TTC549 (cell line): ENCODE measurements at regions not wholly inside any gene's neighbourhood (a gene's known extent, or its start where the extent isn't known, plus 50 kb on each side); places are given as distances from the start of the nearest gene placed in this dataset.

Experiments used
- FAIRE-seq: peaks from 2 replicates; lab custom pipeline; 2012; peaks lifted over from hg19 to GRCh38; lab: Jason Lieb, UNC

GRCh38 chr5:107325866-107326265 lies 344.9 kb downstream of the EFNA5 start:
- no peak for FAIRE-seq

DNA sequence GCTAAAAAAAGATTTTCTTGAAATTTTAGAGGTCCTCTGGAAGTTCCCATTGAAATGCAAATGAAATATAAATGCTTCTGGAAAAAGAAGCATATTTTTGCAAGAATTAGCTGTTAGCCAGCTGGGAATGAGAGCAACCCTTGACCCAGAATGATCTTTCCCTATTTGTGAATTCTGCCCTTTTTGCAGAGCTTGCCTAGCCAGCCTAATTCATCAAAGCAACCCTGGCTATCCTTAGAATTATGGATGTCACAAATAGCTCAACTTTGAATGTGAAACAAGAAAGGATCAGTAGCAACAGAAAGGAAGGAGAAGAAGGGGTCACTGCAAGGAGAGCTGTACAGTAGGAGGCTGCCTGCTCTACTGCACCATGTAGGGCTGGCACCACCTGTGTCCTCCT lies 345.9 kb downstream of the EFNA5 start:
- no peak for FAIRE-seq

- no peak for FAIRE-seq
Observed at GRCh38 chr5:107324071-107324470, 346.7 kb downstream of the EFNA5 start.

DNA sequence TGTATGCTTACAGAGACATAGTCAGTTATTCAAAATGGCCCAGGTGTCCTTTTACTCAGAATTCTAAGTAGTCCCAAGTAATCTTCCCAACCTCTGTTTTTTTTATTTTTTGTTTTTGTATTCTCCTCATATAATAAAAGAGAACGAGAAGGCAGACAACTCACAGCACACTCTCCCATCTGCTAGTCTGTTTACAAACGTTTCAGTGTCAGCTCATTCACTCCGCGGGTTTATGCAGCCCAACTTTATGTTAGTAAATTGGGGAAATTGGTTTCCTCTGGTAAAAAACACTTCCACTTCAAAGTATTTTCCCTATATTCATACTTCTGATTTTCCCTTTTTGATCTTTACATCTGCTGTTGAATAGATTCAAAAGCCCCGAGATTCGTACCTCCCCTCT lies 347.2 kb downstream of the EFNA5 start:
- no peak for FAIRE-seq

GRCh38 chr5:107322936-107323335 lies 347.8 kb downstream of the EFNA5 start:
- FAIRE-seq = no peak

- FAIRE-seq = no peak
Observed at GRCh38 chr5:107321906-107322305, 348.8 kb downstream of the EFNA5 start.

DNA sequence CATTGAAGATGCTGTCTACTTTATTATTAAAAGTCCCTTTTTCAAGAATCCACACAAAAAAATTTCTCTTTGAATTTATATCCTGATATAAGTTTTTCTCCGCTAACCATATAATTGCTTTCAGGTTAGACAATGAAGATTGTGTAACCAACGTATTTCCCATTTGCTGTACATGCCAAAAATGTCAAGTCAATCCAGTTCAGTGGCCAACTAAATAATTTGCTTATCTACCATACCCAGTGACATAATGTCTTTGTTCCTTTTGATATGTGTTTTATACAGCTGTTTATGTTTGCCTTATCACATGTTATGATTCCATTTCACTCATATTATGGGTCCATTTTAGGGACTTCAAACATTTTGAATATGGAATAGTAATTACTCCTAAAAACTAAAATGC lies 349.9 kb downstream of the EFNA5 start:
- FAIRE-seq = no peak

- FAIRE-seq = no peak
Observed at GRCh38 chr5:107320376-107320775, 350.4 kb downstream of the EFNA5 start.

DNA sequence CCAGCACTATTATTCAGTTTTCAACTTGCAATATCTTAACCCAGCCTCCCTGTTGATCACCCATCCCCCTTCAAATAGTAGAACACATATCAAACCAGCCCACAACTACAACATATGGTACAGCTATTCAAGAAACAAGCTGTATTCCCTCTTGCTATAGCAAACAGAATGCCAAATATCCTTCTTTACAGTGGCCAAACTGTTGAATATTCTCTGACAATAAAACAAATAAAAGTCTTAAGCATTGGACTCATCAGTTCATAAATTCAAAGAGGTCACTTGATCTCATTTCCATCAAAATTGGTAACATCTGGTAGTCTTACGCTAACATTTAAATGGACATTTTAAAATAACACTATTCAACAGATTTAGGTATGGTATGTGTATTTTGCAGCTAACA lies 350.8 kb downstream of the EFNA5 start:
- FAIRE-seq = no peak

DNA sequence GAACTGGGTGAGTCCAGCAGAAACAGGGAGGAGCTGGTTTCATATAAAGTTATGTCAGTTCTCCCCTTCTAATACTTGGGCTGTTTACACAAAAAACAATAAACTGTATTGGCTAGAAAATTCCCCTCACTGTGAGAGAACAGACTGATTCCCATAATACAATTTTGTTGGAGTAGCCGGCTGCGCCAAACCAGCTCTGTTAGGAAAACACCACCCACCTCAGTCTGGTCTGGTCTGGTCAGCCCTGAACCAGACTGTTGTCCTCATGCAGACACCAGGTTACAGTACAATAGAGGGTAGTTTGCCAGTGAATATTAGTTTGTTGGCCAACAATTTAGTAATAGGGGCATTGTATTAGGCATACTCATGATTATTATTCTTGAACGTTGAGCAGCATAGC lies 356.4 kb downstream of the EFNA5 start:
- FAIRE-seq = no peak

- FAIRE-seq = no peak
Observed at GRCh38 chr5:107313921-107314320, 356.8 kb downstream of the EFNA5 start.

GRCh38 chr5:107313098-107313497 lies 357.6 kb downstream of the EFNA5 start:
- no peak for FAIRE-seq

DNA sequence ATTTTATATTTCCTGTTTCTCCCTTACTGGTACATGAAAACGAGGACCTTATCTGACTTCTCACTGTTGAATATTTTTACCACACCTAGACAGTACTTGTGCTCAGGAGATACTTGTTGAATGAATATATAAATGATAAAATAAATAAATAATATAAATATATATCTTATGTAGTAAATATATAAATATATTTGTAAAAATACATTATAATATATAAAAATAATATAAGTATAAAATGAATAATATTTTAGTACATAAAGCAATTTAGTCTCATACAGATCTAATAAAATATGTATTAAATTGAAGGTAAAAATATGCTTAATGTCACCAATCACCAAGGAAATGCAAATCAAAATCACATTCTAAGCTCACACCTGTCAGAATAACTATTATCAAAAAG lies 360.6 kb downstream of the EFNA5 start:
- FAIRE-seq = no peak

GRCh38 chr5:107306594-107306993 lies 364.1 kb downstream of the EFNA5 start:
- no peak for FAIRE-seq

DNA sequence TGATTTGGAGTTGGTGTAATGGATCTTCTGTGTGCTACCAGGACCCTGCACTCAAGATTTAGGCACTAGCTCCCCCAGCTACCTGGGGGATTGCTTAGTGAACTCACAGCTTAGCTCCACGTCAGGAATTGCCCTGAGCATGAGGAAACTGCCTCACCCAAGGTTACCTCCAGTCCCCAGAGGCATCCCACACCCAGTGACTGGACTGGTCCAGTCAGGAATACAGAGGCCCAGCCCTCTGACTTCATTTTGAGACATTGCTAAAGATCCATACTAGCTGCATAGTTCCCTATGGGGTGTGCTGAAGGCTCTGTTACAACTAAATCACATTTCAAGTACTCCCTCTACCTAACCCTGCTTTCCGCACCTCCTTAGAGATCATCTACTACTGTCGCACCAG lies 364.7 kb downstream of the EFNA5 start:
- FAIRE-seq = no peak

DNA sequence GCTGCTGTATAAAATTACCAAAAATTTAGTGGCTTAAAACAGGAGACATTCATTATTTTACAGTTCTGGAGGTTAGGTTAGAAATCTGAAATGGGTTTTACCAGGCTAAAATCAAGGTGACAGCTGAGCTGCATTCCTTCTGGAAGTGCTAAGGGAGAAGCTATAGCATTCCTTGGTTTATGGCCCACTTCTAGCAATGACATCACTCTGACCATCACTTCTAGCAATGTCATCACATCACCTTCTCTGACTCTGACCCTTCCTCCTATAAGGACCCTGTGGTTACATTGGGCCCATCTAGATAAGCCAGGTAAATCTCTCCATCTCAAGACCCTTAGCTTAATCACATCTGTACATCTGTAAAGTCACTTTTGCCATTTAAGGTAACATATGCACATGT lies 366.1 kb downstream of the EFNA5 start:
- no peak for FAIRE-seq

- FAIRE-seq = no peak
Observed at GRCh38 chr5:107303171-107303968, 367.4 kb downstream of the EFNA5 start.

GRCh38 chr5:107302441-107302840 lies 368.3 kb downstream of the EFNA5 start:
- no peak for FAIRE-seq

DNA sequence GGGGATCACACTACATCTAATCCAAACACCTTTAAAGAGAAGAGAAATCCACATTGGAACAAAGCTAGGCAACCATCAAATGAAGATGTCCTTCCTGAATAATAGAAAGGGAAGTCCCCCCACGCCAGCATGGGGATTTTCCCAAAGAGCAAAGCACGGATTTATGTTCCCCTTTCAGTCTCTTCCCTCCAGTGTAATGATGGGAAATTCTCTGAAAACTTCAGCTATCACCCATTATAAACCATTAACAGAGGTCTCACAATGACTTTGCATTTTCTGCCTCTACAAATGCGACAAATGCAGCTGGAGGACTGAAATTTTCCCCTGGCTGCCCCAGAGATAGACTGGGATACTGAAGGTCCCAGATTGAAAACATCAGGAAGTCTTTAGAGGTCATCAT lies 368.7 kb downstream of the EFNA5 start:
- FAIRE-seq = no peak

DNA sequence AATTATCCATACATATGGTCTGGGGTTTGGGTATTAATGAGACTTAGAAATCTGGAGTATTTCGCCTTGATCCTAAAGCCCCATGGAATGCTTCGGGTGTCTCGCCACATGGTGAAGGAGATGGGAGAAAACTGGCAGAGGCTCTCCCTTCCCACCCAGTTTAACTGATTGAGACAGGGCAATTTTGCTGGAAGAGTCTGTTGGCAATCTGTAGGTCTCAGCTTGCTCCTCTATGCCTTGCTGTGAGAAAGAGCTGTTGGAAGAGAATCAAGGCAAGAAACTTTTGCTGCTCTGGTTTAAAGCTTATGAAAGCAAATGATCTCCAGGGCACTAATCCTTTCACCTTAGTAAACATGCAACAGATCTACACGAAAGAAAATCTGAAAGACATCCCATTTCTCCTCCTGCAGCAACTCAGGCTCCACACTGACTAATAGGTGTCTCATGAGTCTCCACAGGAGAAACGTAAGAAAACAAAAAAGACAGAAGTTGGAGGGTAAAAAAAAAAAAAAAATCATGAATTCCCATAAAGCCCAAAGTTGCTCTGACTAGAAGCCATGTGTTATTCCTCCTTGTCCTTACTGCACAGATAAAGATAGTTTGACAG lies 369.9 kb downstream of the EFNA5 start:
- no peak for FAIRE-seq

- no peak for FAIRE-seq
Observed at GRCh38 chr5:107296572-107296971, 374.2 kb downstream of the EFNA5 start.

- FAIRE-seq = no peak
Observed at GRCh38 chr5:107295914-107296313, 374.8 kb downstream of the EFNA5 start.

DNA sequence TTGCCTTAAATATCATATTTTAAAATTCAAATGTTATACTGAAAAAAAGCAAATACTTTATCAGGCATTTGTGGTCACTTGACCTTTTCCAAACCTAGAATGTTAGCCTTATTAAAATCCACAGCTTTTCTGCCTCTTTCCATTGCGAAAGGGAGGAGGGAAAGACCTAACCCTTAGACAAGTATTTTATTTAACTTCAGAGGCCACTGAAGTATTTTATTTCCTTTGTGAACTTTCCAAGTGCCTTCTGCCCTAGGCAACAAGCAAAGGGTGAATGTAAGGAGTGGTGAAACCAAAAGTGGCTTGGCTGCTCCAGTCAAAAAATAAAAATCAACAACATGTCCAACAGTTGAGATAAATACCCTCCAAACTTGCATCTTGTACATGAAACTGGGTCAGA lies 376.1 kb downstream of the EFNA5 start:
- FAIRE-seq = no peak

DNA sequence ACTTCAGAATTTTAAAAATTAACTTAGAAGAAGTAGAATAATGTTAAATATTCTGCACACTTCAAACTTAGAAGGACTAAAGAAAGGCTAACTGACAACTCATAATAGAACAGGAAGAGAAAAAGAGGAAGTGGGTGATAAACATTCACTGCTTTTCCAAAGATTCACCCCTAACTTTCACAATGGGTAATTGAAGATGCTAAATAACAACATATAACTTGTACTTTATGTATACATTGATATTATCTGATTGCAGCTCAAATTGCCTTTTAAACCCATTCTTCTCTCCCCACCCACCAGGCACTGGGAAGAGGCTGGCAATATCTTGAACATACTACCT lies 376.6 kb downstream of the EFNA5 start:
- FAIRE-seq = no peak
